D721Med (cell line): ENCODE measurements at regions not wholly inside any gene's neighbourhood (a gene's known extent, or its start where the extent isn't known, plus 50 kb on each side); places are given as distances from the start of the nearest gene placed in this dataset.

Experiments used
- DNase-seq: peaks from one replicate; pipeline ENCODE4 v3.0.0; 2011; ENCODE audit warnings: low spot score; ENCODE audit not compliant: insufficient read length
- FAIRE-seq: peaks from 2 replicates; lab custom pipeline; 2011; peaks lifted over from hg19 to GRCh38; lab: Jason Lieb, UNC
- TF ChIP-seq, protein P1 (sequence below): IDR thresholded peaks from 2 replicates; pipeline ENCODE4 v1.5.1; 2012; ENCODE audit warnings: mild to moderate bottlenecking, control low read depth; ENCODE audit not compliant: insufficient read depth; ENCODE audit errors: missing control alignments

DNA sequence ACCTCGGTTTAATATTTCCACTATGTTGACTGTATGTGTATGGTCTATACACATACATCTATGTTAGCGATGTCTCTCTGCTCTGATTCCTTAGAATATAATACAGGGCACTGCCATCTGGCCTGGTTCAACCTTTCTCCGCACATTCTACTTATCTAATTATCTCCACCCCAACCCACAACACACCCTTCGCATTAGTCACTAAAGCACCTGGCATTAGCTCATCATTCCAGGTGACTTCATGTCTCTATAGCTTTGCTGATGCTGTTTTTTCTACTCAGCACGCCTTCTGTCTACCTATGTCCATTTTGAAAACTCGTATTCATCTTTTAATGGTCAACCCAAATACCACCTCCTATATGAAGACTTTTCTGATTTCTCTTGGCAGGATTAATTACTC, 425.2 kb upstream of the RASGEF1B start:
- DNase-seq = no peak
- no peak for FAIRE-seq
- TF ChIP-seq, protein P1, sequence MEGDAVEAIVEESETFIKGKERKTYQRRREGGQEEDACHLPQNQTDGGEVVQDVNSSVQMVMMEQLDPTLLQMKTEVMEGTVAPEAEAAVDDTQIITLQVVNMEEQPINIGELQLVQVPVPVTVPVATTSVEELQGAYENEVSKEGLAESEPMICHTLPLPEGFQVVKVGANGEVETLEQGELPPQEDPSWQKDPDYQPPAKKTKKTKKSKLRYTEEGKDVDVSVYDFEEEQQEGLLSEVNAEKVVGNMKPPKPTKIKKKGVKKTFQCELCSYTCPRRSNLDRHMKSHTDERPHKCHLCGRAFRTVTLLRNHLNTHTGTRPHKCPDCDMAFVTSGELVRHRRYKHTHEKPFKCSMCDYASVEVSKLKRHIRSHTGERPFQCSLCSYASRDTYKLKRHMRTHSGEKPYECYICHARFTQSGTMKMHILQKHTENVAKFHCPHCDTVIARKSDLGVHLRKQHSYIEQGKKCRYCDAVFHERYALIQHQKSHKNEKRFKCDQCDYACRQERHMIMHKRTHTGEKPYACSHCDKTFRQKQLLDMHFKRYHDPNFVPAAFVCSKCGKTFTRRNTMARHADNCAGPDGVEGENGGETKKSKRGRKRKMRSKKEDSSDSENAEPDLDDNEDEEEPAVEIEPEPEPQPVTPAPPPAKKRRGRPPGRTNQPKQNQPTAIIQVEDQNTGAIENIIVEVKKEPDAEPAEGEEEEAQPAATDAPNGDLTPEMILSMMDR = no peak

DNA sequence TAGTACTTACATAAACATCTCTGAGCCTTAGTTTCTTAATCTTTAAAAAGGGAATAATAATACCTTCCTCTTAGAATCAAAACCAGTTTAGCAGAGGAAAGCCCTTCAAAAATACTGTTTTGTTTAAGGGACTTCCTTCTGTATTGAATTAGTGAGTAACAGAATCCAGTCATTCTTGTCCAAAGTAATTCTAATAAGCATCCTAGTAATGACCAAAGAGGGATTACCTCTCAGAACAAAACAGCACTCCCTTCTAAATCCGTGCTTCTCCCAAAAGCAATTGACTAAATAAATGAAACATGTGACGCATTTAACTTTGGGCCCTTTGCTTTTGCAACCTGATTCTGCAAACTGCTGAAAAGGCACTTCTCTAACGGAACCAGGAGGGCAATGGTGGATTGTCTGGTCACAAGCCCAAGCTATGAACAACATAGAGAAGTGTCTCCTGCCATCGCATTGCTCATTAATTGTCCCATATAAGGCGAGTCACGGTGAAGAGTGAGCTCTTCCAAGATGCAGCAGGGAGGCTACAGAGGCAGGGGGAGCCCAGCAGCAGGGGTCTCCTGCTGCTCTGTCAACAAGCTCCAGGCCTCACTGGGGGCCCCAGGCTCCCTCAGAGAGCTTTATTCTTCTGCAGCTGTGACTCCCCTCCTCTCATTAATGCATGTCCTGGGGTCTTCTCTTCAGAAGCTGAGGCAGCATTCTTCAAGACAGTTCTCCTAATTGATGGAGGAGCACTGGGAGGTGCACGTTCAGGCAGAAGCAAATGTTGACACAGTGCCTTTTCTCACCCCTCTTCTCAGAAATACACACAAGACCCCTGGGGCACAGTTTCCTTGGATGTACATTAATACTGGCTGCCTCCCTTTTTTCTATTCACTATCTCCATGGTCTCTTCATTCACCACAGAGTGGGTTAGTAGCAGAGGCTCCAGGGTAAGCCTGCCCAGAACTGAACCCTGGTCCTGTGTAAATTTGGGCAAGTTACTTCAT, 419.6 kb upstream of the RASGEF1B start:
- no peak for DNase-seq
- no peak for FAIRE-seq

DNA sequence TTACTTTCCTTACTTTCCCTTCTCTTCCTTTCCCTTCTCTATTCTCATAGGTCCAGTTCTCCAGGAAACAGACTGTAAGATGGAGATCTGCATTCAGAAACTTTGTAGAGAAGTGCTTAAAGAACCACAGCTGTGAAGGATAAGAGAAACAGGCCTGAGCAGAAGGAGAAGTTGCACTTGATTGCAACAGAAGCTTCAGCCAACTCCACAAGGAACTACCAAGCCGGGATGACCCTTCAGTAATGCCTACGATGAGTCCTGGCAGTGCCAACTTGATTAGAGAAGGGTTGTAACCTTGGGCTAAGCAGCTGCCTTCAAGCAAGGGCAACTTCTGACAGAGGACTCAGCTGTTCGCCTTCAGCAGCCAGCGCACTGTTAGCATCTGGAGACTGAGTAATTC, 413.3 kb upstream of the RASGEF1B start:
- FAIRE-seq = no peak
- TF ChIP-seq, protein P1 = no peak
- no peak for DNase-seq

More for the DNA sequence above, 419.6 kb upstream of the RASGEF1B start:
- TF ChIP-seq, protein P1 = no peak

DNA sequence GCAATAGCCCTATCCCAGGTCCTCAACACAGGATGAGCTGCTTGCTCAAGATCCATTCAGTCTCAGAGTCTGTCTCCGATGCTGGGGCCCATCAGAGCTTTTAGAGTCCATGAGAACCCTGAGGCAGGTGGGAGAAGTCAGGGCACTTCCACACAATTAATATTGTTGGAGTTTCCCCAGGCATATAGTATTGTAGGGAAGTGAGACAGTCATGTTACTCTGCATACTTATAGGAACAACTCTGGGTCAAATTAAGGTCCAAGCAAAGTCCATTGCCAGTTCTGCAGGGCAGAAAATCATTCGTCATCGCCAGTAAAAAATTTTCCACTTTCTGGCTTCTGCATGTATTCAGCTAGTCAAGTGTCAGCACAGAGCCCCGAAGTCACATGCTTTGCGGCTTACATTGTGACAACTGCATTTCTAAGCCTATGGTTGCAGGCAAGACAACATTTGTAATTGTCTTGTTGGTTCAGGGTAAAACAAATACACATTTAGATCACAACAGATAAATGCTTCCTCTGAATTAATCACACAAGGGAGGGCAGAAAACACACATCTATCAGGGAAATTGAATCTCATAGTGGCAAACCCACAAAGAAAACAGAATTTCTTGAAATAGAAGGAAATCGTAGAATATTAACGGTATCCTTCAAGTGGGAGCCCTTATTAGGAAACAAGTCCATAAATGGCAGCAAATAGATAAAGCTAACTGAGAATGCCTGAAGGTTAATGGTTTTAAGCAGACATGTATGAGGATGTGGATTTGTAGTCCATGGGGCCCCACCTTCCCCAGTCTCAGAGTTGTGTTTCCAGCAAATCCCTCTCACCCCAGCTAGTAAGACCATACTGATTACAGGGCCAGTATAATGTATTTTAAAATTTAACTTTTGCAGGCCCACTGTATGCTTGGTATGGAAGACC, 412.1 kb upstream of the RASGEF1B start:
- DNase-seq = no peak
- TF ChIP-seq, protein P1 = no peak
- no peak for FAIRE-seq

DNA sequence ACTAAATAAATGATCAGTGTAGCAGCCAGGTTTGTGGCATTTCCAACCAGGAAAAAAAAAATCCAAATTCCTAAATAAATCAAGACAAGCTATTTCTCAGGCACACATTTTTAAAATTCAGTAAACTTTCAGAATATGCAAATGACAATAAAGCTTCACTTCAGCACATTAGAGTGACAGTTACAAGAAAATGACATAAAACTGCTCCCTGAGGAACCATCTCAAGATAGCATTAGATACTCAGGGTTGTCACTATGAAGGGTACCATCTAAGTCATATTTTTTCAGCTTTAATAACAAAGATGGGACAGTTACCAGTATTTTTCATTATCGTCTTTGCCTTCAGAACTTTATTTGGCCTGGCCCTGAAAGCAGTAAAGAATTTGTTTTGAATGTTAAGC, 411.3 kb upstream of the RASGEF1B start:
- FAIRE-seq (no peak), DNase-seq (no peak)
- TF ChIP-seq, protein P1 = no peak

DNA sequence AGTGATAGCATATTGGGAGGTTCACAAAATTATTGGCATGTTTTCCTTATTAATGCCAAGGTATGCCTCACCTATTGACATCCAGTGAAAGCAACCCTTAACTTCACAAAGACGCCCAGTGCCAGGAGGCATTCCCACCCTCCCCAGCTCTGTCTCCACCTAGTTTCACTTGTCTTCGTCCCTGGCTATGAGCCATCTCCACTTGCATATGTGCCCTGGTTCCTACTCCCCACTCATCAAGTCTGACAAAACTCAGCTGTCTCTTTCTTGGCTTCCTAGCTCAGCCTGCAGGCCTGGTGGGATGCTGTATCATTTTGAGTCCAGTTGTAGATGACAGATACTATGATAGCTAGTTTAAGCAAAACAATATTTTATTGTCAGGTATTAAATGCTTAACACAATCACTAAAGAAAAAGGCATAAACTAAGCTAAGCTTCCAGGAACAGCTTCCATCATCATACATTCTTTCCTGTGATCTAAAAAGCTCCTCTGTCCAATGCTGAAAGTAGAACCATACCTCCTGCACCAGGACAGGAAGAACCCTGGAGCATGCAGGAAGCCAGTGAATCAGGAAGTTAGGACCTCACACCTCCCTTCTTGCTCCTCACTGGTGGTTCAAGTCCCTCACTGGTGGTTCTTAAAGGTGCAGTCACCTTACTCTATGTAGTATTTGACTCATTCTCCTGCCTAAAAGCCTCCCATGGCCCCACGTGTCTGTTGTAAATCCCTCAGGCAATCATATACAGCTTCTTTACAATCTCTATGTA, 410.3 kb upstream of the RASGEF1B start:
- FAIRE-seq (no peak), DNase-seq (no peak)
- TF ChIP-seq, protein P1 = no peak
